ENCODE measurements at regions not wholly inside any gene's neighbourhood (a gene's known extent, or its start where the extent isn't known, plus 50 kb on each side); places are given as distances from the start of the nearest gene placed in this dataset.

- Histone ChIP-seq H3K4me1 (ENCODE audit: insufficient read depth) (peaks cover 3% of the 10 kb centered on the region), H3K36me3 (replicated peaks; ENCODE audit: insufficient read depth, low read depth) (no peaks in the 10 kb centered on the region), H3K79me2 (no peaks in the 10 kb centered on the region), H3K27ac (no peak overlapping the region), H3K4me3 (no peak overlapping the region), H3K4me2 (no peak overlapping the region), H4K20me1 (ENCODE audit: insufficient read depth, poor library complexity, severe bottlenecking) (no peaks in the 10 kb centered on the region), H3K9me3 (ENCODE audit: low read depth) (no peaks in the 10 kb centered on the region), H3K9me2 (replicated peaks; ENCODE audit: insufficient read depth) (no peaks in the 10 kb centered on the region), H2AFZ (no peak overlapping the region), H3K27me3 (peaks cover 3% of the 10 kb centered on the region)
- TF ChIP-seq EZH2 (IDR thresholded peaks at IDR 0.05; ENCODE audit: borderline replicate concordance) (no peak), EZH2phosphoT487 (IDR thresholded peaks at IDR 0.05; ENCODE audit: low read depth, severe bottlenecking, unreplicated experiment) (no peak)
- TF ChIP-seq, protein P1, sequence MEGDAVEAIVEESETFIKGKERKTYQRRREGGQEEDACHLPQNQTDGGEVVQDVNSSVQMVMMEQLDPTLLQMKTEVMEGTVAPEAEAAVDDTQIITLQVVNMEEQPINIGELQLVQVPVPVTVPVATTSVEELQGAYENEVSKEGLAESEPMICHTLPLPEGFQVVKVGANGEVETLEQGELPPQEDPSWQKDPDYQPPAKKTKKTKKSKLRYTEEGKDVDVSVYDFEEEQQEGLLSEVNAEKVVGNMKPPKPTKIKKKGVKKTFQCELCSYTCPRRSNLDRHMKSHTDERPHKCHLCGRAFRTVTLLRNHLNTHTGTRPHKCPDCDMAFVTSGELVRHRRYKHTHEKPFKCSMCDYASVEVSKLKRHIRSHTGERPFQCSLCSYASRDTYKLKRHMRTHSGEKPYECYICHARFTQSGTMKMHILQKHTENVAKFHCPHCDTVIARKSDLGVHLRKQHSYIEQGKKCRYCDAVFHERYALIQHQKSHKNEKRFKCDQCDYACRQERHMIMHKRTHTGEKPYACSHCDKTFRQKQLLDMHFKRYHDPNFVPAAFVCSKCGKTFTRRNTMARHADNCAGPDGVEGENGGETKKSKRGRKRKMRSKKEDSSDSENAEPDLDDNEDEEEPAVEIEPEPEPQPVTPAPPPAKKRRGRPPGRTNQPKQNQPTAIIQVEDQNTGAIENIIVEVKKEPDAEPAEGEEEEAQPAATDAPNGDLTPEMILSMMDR (IDR thresholded peaks at IDR 0.05; ENCODE audit: poor library complexity): no peak
- 100% methylated on average over 1 of the region's 1 CpG for WGBS (ENCODE audit: low lambda C conversion rate, missing lambda C conversion rate)
- no peak for DNase-seq (ENCODE audit: low spot score)
Measured at GRCh38 chr12:5374713-5375112, 57.2 kb upstream of the NTF3 start.

- no peak overlapping the region for H3K27ac ChIP-seq
- H3K9me3 ChIP-seq (ENCODE audit: low read depth): no peaks in the 10 kb centered on the region
- no peaks in the 10 kb centered on the region for H3K79me2 ChIP-seq
- no peak for DNase-seq (ENCODE audit: low spot score)
- H4K20me1 ChIP-seq (ENCODE audit: insufficient read depth, poor library complexity, severe bottlenecking): no peaks in the 10 kb centered on the region
- no peak overlapping the region for H2AFZ ChIP-seq
- TF ChIP-seq EZH2phosphoT487 (IDR thresholded peaks at IDR 0.05; ENCODE audit: low read depth, severe bottlenecking, unreplicated experiment) (no peak), EZH2 (IDR thresholded peaks at IDR 0.05; ENCODE audit: borderline replicate concordance) (no peak)
- TF ChIP-seq, protein P1 (IDR thresholded peaks at IDR 0.05; ENCODE audit: poor library complexity): no peak
- no peak overlapping the region for H3K4me3 ChIP-seq
- H3K4me2 ChIP-seq: no peak overlapping the region
- H3K27me3 ChIP-seq: no peaks in the 10 kb centered on the region
- H3K4me1 ChIP-seq (ENCODE audit: insufficient read depth): peaks cover 3% of the 10 kb centered on the region
- no peaks in the 10 kb centered on the region for H3K36me3 ChIP-seq (replicated peaks; ENCODE audit: insufficient read depth, low read depth)
- WGBS (ENCODE audit: low lambda C conversion rate, missing lambda C conversion rate): 89% methylated on average over 5 of the region's 5 CpGs
- H3K9me2 ChIP-seq (replicated peaks; ENCODE audit: insufficient read depth): no peaks in the 10 kb centered on the region
Measured at GRCh38 chr12:5375547-5376295, 56.2 kb upstream of the NTF3 start.

GRCh38 chr12:5376591-5377207 is 55.2 kb upstream of the NTF3 start:
- TF ChIP-seq EZH2phosphoT487 (IDR thresholded peaks at IDR 0.05; ENCODE audit: low read depth, severe bottlenecking, unreplicated experiment) (no peak), EZH2 (IDR thresholded peaks at IDR 0.05; ENCODE audit: borderline replicate concordance) (no peak)
- TF ChIP-seq, protein P1 (IDR thresholded peaks at IDR 0.05; ENCODE audit: poor library complexity): no peak

More at GRCh38 chr12:5376591-5377207, 55.2 kb upstream of the NTF3 start:
- Histone ChIP-seq H3K9me3 (ENCODE audit: low read depth) (no peaks in the 10 kb centered on the region), H3K27ac (no peak overlapping the region), H3K4me3 (no peak overlapping the region), H3K9me2 (replicated peaks; ENCODE audit: insufficient read depth) (no peaks in the 10 kb centered on the region), H3K4me1 (ENCODE audit: insufficient read depth) (peaks cover 3% of the 10 kb centered on the region), H4K20me1 (ENCODE audit: insufficient read depth, poor library complexity, severe bottlenecking) (no peaks in the 10 kb centered on the region), H3K79me2 (no peaks in the 10 kb centered on the region), H3K36me3 (replicated peaks; ENCODE audit: insufficient read depth, low read depth) (no peaks in the 10 kb centered on the region), H3K4me2 (no peak overlapping the region), H2AFZ (no peak overlapping the region), H3K27me3 (no peaks in the 10 kb centered on the region)
- 85% methylated on average over 5 of the region's 5 CpGs for WGBS (ENCODE audit: low lambda C conversion rate, missing lambda C conversion rate)
- no peak for DNase-seq (ENCODE audit: low spot score)
